Loucy (cell line): ENCODE measurements at regions not wholly inside any gene's neighbourhood (a gene's known extent, or its start where the extent isn't known, plus 50 kb on each side); places are given as distances from the start of the nearest gene placed in this dataset.

Experiments used
- EZH2phosphoT487 ChIP-seq: fragments of 200-600 bp; IDR thresholded peaks from 2 replicates; pipeline ENCODE4 v1.6.1; 2018; ENCODE audit warnings: antibody characterized with exemption, mild to moderate bottlenecking, moderate library complexity, borderline replicate concordance
- TF ChIP-seq, protein P1 (sequence below): fragments of 200-600 bp; sonication (generic); conservative IDR thresholded peaks from 2 replicates; pipeline ENCODE4 v1.5.1; 2014; ENCODE audit warnings: mild to moderate bottlenecking, antibody characterized with exemption, low read length

DNA sequence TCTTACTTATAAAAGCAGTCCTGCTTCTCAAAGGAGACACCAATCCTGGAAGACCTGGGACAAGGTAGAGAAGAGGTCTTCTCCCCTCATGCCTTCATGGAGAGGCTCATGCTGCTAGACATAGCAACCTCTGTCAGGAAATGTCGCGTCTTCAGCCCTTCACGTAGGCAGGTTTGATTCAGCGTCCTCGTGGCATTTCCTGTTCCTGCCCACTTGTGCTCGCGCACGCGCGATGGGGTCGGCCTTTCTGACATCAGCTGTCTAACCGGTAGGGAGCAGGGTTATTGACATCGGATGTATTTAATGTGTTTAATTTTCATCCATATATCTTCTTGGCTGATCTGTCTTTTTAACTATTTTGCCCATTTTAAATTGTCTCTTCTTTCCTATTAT lies 292.4 kb downstream of the THBS2 start:
- TF ChIP-seq, protein P1, sequence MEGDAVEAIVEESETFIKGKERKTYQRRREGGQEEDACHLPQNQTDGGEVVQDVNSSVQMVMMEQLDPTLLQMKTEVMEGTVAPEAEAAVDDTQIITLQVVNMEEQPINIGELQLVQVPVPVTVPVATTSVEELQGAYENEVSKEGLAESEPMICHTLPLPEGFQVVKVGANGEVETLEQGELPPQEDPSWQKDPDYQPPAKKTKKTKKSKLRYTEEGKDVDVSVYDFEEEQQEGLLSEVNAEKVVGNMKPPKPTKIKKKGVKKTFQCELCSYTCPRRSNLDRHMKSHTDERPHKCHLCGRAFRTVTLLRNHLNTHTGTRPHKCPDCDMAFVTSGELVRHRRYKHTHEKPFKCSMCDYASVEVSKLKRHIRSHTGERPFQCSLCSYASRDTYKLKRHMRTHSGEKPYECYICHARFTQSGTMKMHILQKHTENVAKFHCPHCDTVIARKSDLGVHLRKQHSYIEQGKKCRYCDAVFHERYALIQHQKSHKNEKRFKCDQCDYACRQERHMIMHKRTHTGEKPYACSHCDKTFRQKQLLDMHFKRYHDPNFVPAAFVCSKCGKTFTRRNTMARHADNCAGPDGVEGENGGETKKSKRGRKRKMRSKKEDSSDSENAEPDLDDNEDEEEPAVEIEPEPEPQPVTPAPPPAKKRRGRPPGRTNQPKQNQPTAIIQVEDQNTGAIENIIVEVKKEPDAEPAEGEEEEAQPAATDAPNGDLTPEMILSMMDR, result no peak
- no peak for TF ChIP-seq EZH2phosphoT487
